CD14-positive monocyte (primary cell): ENCODE measurements at regions not wholly inside any gene's neighbourhood (a gene's known extent, or its start where the extent isn't known, plus 50 kb on each side); places are given as distances from the start of the nearest gene placed in this dataset.

ENCODE experiments used
- DNase-seq, 3 donors: peaks; one replicate each; pipeline ENCODE4 v3.0.0-alpha.2; 2011 to 2022
- H2AFZ ChIP-seq: 2 replicates; pipeline ENCODE4 v1.6.0; 2012; ENCODE audit warnings: mild to moderate bottlenecking, low read depth, low read length, inconsistent platforms; ENCODE audit not compliant: insufficient read depth, poor library complexity, severe bottlenecking
- H3K27ac ChIP-seq, 2 donors: 1 replicate in 1 of 2; 2 replicates in 1 of 2; pipeline ENCODE4 v1.5.1; 2012 to 2013; ENCODE audit warnings: low read length in 2 of 2, control low read depth in 1 of 2, inconsistent platforms in 1 of 2, low read depth in 1 of 2, mild to moderate bottlenecking in 1 of 2
- H3K27me3 ChIP-seq, 2 donors: one replicate each; pipeline versions ENCODE4 v1.6.0 to v1.6.1; 2011 to 2013; ENCODE audit warnings: low read length in 2 of 2; ENCODE audit not compliant: control insufficient read depth in 2 of 2, insufficient read depth in 2 of 2
- H3K36me3 ChIP-seq, 2 donors: replicated peaks in 1 of 2; 1 replicate in 1 of 2; 2 replicates in 1 of 2; pipeline versions ENCODE4 v1.5.1 to v1.6.1; 2012 to 2013; ENCODE audit warnings: low read length in 2 of 2, control low read depth in 1 of 2, inconsistent platforms in 1 of 2, mild to moderate bottlenecking in 1 of 2; ENCODE audit not compliant: insufficient read depth in 2 of 2, control insufficient read depth in 1 of 2
- H3K4me1 ChIP-seq, 2 donors: 1 replicate in 1 of 2; 2 replicates in 1 of 2; pipeline versions ENCODE4 v1.5.1 to v1.6.1; 2012 to 2013; ENCODE audit warnings: low read length in 2 of 2, control low read depth in 1 of 2, inconsistent platforms in 1 of 2, mild to moderate bottlenecking in 1 of 2, moderate library complexity in 1 of 2; ENCODE audit not compliant: insufficient read depth in 2 of 2, control insufficient read depth in 1 of 2
- H3K4me2 ChIP-seq: replicated peaks from 2 replicates; pipeline ENCODE3; 2012; ENCODE audit warnings: low read length, moderate library complexity, mild to moderate bottlenecking; ENCODE audit not compliant: poor library complexity, severe bottlenecking; ENCODE audit errors: extremely low read depth
- H3K4me3 ChIP-seq, 3 experiments: fragments of 200-600 bp in 1 of 3; sonication (generic) in 1 of 3; replicated peaks in 1 of 3; 1 replicate in 2 of 3; 2 replicates in 1 of 3; pipeline ENCODE4 v1.5.1; 2011 to 2013; ENCODE audit warnings: low read length in 3 of 3, mild to moderate bottlenecking in 3 of 3, control low read depth in 2 of 3, low read depth in 2 of 3, inconsistent platforms in 1 of 3, moderate library complexity in 1 of 3
- H3K79me2 ChIP-seq: 2 replicates; pipeline ENCODE4 v1.6.0; 2012; ENCODE audit warnings: mild to moderate bottlenecking, control low read depth, inconsistent platforms, low read length, moderate library complexity; ENCODE audit not compliant: insufficient read depth
- H3K9ac ChIP-seq: 2 replicates; pipeline ENCODE4 v1.6.0; 2017; ENCODE audit warnings: low read length, mild to moderate bottlenecking; ENCODE audit not compliant: insufficient read depth, poor library complexity, severe bottlenecking
- H3K9me3 ChIP-seq, 2 donors: replicated peaks in 1 of 2; 1 replicate in 1 of 2; 2 replicates in 1 of 2; pipeline versions ENCODE4 v1.5.1 to v1.6.1; 2012 to 2013; ENCODE audit warnings: low read length in 2 of 2, control low read depth in 1 of 2; ENCODE audit not compliant: control insufficient read depth in 1 of 2, insufficient read depth in 1 of 2
- H4K20me1 ChIP-seq: 2 replicates; pipeline ENCODE4 v1.6.0; 2012; ENCODE audit warnings: mild to moderate bottlenecking, low read length, control low read depth, moderate library complexity; ENCODE audit not compliant: insufficient read depth
- H3K27ac Mint-ChIP-seq, 7 donors: one replicate each; pipeline ENCODE4 v1.8.0; 2020; ENCODE audit warnings: mild to moderate bottlenecking in 7 of 7, mixed read lengths in 7 of 7, moderate library complexity in 6 of 7, inconsistent platforms in 2 of 7
- H3K27me3 Mint-ChIP-seq, 3 donors: one replicate each; pipeline ENCODE4 v1.8.0; 2021 to 2022; ENCODE audit warnings: low read depth in 3 of 3, mild to moderate bottlenecking in 3 of 3, mixed read lengths in 3 of 3, moderate library complexity in 3 of 3, inconsistent platforms in 1 of 3
- H3K36me3 Mint-ChIP-seq, 2 donors: one replicate each; pipeline ENCODE4 v1.8.0; 2020; ENCODE audit warnings: mixed read lengths in 2 of 2, inconsistent platforms in 1 of 2, mild to moderate bottlenecking in 1 of 2
- H3K4me1 Mint-ChIP-seq: one replicate; pipeline ENCODE4 v1.8.0; 2020; ENCODE audit warnings: mild to moderate bottlenecking, mixed read lengths
- H3K4me3 Mint-ChIP-seq, 2 donors: one replicate each; pipeline ENCODE4 v1.8.0; 2020; ENCODE audit warnings: mild to moderate bottlenecking in 2 of 2, mixed read lengths in 2 of 2, moderate library complexity in 1 of 2
- H3K9me3 Mint-ChIP-seq, 7 donors: one replicate each; pipeline ENCODE4 v1.8.0; 2020 to 2022; ENCODE audit warnings: mixed read lengths in 7 of 7, mild to moderate bottlenecking in 6 of 7, moderate library complexity in 6 of 7, inconsistent platforms in 2 of 7
- WGBS: methylation state at CpG from one replicate; pipeline ENCODE4 v1.1.5; 2013; ENCODE audit warnings: missing lambda C conversion rate; ENCODE audit not compliant: insufficient coverage; 5-methylcytosine and 5-hydroxymethylcytosine counted together
- intact Hi-C, 2 donors: fragments of 100-400 bp; cut with micrococcal nuclease; formaldehyde crosslinking; loops; one replicate each; pipeline versions ENCODE4 v1.15.0 to v1.15.1; 2023
- TF ChIP-seq, protein P1 (sequence below): fragments of 200-600 bp; IDR thresholded peaks from one replicate; pipeline ENCODE4 v1.8.0; 2022; ENCODE audit warnings: antibody characterized with exemption, mild to moderate bottlenecking

DNA sequence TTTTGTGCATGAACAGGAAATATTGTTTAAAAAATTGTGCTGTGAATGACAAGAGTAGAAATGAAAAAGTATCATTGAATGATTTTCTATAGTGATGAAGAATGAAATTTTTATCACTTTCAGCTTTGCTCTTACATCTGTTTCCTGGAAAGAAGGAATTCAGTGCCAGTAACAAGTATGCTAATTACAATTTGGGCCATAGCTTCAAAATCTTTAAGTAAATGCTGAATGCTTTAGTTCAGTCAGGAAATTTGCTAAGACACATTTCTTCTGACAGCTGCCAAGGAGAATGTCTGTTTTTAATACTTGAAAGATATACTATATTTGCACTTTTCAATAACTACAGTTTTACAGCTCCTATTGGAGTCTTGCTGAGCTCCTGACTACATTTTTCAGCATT is 203.7 kb upstream of the RSPO3 start:
- Histone ChIP-seq H3K27ac (no peak overlapping the region), H3K27me3 (no peaks in the 10 kb centered on the region), H3K4me2 (no peak overlapping the region), H3K36me3 (no peaks in the 10 kb centered on the region), H3K79me2 (no peaks in the 10 kb centered on the region), H4K20me1 (no peaks in the 10 kb centered on the region), H2AFZ (no peak overlapping the region), H3K4me1 (no peaks in the 10 kb centered on the region), H3K9me3 (no peaks in the 10 kb centered on the region), H3K9ac (no peak overlapping the region), H3K4me3 (no peak overlapping the region)
- H3K27me3 Mint-ChIP-seq = no peaks in the 10 kb centered on the region
- H3K9me3 Mint-ChIP-seq = peaks cover 0 to 3% (median 0%) of the 10 kb centered on the region in 7 donors
- H3K4me1 Mint-ChIP-seq = no peaks in the 10 kb centered on the region
- H3K27ac Mint-ChIP-seq = no peak overlapping the region
- H3K36me3 Mint-ChIP-seq = no peaks in the 10 kb centered on the region
- no peak for DNase-seq
- intact Hi-C loops = no loop called here
- H3K4me3 Mint-ChIP-seq = no peak overlapping the region
- TF ChIP-seq, protein P1, sequence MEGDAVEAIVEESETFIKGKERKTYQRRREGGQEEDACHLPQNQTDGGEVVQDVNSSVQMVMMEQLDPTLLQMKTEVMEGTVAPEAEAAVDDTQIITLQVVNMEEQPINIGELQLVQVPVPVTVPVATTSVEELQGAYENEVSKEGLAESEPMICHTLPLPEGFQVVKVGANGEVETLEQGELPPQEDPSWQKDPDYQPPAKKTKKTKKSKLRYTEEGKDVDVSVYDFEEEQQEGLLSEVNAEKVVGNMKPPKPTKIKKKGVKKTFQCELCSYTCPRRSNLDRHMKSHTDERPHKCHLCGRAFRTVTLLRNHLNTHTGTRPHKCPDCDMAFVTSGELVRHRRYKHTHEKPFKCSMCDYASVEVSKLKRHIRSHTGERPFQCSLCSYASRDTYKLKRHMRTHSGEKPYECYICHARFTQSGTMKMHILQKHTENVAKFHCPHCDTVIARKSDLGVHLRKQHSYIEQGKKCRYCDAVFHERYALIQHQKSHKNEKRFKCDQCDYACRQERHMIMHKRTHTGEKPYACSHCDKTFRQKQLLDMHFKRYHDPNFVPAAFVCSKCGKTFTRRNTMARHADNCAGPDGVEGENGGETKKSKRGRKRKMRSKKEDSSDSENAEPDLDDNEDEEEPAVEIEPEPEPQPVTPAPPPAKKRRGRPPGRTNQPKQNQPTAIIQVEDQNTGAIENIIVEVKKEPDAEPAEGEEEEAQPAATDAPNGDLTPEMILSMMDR = no peak

DNA sequence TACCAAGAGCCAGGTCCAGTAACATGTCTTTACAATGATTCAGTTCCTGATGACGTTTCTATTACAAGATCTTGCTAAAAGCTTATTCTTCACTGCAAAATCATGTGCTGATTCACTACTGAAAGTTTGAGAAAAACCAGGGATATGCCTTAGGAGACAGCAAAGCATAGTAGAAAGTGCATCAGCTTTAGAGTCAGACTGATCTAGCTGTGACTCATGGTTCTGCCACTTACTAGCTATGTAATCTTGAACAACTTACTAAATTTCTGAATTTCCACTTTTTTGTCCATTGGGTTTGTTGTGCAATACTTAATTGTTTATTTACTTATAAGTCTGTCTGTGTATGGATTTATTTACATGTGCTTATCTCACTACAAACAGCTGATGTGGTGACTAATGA is 198.5 kb upstream of the RSPO3 start:
- H3K9me3 ChIP-seq = no peaks in the 10 kb centered on the region
- no peak overlapping the region for H3K27ac ChIP-seq
- Mint-ChIP-seq H3K4me1 (no peaks in the 10 kb centered on the region), H3K4me3 (no peak overlapping the region), H3K27ac (no peak overlapping the region), H3K27me3 (no peaks in the 10 kb centered on the region), H3K9me3 (no peaks in the 10 kb centered on the region), H3K36me3 (no peaks in the 10 kb centered on the region)
- H3K9ac ChIP-seq = no peak overlapping the region
- H3K36me3 ChIP-seq = no peaks in the 10 kb centered on the region
- H2AFZ ChIP-seq = no peak overlapping the region
- DNase-seq = no peak
- TF ChIP-seq, protein P1 = no peak
- intact Hi-C loops = no loop called here
- H3K4me1 ChIP-seq = no peaks in the 10 kb centered on the region
- no peaks in the 10 kb centered on the region for H4K20me1 ChIP-seq
- H3K4me2 ChIP-seq = no peak overlapping the region
- H3K27me3 ChIP-seq = no peaks in the 10 kb centered on the region
- 80% methylated on average over 1 of the region's 1 CpG for WGBS
- no peak overlapping the region for H3K4me3 ChIP-seq
- no peaks in the 10 kb centered on the region for H3K79me2 ChIP-seq
